Medulla oblongata (tissue), 1 donor: ENCODE measurements at regions not wholly inside any gene's neighbourhood (a gene's known extent, or its start where the extent isn't known, plus 50 kb on each side); places are given as distances from the start of the nearest gene placed in this dataset.
"Not testable (repeated sequence)": the region's sequence is repeated elsewhere in the genome, so short reads cannot be mapped to it uniquely, and the experiment has no call there.

ENCODE experiments used
- DNase-seq: peaks from one replicate; pipeline ENCODE4 v3.0.0-alpha.2; 2015; ENCODE audit errors: extremely low spot score

GRCh38 chr5:38607396-38607795 lies 51.0 kb upstream of the LIFR start:
- DNase-seq: no peak

GRCh38 chr5:38607930-38608564 lies 51.6 kb upstream of the LIFR start:
- DNase-seq: no peak

GRCh38 chr5:38608874-38609273 lies 52.4 kb upstream of the LIFR start:
- DNase-seq: no peak

GRCh38 chr5:38612851-38613250 lies 56.4 kb upstream of the LIFR start:
- DNase-seq: no peak

- no peak for DNase-seq
These were observed 57.0 kb upstream of the LIFR start for GRCh38 chr5:38613490-38613889.

- no peak for DNase-seq
These were observed 57.8 kb upstream of the LIFR start for GRCh38 chr5:38613992-38614836.

- DNase-seq: no peak
These were observed 58.6 kb upstream of the LIFR start for GRCh38 chr5:38615042-38615441.

- DNase-seq: no peak
These were observed 59.6 kb upstream of the LIFR start for GRCh38 chr5:38615981-38616451.

- no peak for DNase-seq
These were observed 61.7 kb upstream of the LIFR start for GRCh38 chr5:38618154-38618553.

GRCh38 chr5:38621331-38621730 lies 64.9 kb upstream of the LIFR start:
- no peak for DNase-seq

GRCh38 chr5:38621840-38622437 lies 65.5 kb upstream of the LIFR start:
- DNase-seq: no peak

- no peak for DNase-seq
These were observed 66.3 kb upstream of the LIFR start for GRCh38 chr5:38622723-38623129.

GRCh38 chr5:38624541-38624940 lies 68.1 kb upstream of the LIFR start:
- DNase-seq: not testable (repeated sequence)

- not testable (repeated sequence) for DNase-seq
These were observed 74.9 kb upstream of the LIFR start for GRCh38 chr5:38631376-38631775.

- DNase-seq: no peak
These were observed 78.3 kb upstream of the LIFR start for GRCh38 chr5:38634568-38635369.

- no peak for DNase-seq
These were observed 80.2 kb upstream of the LIFR start for GRCh38 chr5:38636626-38637025.

GRCh38 chr5:38638656-38639055 lies 82.2 kb upstream of the LIFR start:
- DNase-seq: no peak

GRCh38 chr5:38639377-38640358 lies 83.2 kb upstream of the LIFR start:
- DNase-seq: no peak

GRCh38 chr5:38641003-38641402 lies 84.6 kb upstream of the LIFR start:
- peak; percentile 16 for DNase-seq

- peak; percentile 41 for DNase-seq
These were observed 85.9 kb upstream of the LIFR start for GRCh38 chr5:38642189-38642911.
